ENCODE measurements at regions not wholly inside any gene's neighbourhood (a gene's known extent, or its start where the extent isn't known, plus 50 kb on each side); places are given as distances from the start of the nearest gene placed in this dataset.
"Not testable (repeated sequence)": the region's sequence is repeated elsewhere in the genome, so short reads cannot be mapped to it uniquely, and the experiment has no call there.

DNA sequence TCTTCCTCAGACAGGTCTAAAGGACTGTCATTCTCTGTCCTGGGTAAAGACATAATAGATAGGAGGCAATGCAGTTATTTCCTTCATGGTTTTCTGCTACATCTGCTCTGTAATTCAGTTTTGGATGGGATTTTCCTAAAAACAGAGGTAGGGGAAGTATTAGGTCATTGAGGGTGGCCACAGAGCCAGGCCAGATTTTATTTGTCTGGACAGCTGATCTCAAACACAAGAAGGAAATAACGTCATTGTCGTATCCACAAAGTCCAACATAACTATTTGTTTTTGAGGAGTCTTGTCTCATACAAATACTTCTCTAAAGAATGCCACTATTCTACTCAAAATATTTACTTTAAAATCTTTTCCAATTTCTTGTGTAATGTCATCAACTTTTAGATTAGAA lies 154.8 kb upstream of the MAP2 start:
- no peaks in the 10 kb centered on the region for H3K27me3 ChIP-seq (ENCODE audit: control insufficient read depth, insufficient read depth, low read length)
- no peak overlapping the region for H3K9ac ChIP-seq (ENCODE audit: low read depth, low read length)
- H3K4me1 ChIP-seq (ENCODE audit: control insufficient read depth, insufficient read depth, low read length) = no peaks in the 10 kb centered on the region
- no peaks in the 10 kb centered on the region for H3K9me3 ChIP-seq (replicated peaks; ENCODE audit: low read length)
- H3K36me3 ChIP-seq (ENCODE audit: insufficient read depth, low read length) = no peaks in the 10 kb centered on the region
- H3K4me3 ChIP-seq (ENCODE audit: low read length) = no peak overlapping the region
- no peak overlapping the region for H3K4me2 ChIP-seq (ENCODE audit: low read length)

- no peaks in the 10 kb centered on the region for H3K9me3 ChIP-seq (replicated peaks; ENCODE audit: low read length)
- H3K27me3 ChIP-seq (ENCODE audit: control insufficient read depth, insufficient read depth, low read length) = no peaks in the 10 kb centered on the region
- H3K4me1 ChIP-seq (ENCODE audit: control insufficient read depth, insufficient read depth, low read length) = no peaks in the 10 kb centered on the region
- H3K9ac ChIP-seq (ENCODE audit: low read depth, low read length) = no peak overlapping the region
- no peak overlapping the region for H3K4me3 ChIP-seq (ENCODE audit: low read length)
- H3K4me2 ChIP-seq (ENCODE audit: low read length) = no peak overlapping the region
- no peaks in the 10 kb centered on the region for H3K36me3 ChIP-seq (ENCODE audit: insufficient read depth, low read length)
These were observed 147.8 kb upstream of the MAP2 start for GRCh38 chr2:209276000-209276399.

DNA sequence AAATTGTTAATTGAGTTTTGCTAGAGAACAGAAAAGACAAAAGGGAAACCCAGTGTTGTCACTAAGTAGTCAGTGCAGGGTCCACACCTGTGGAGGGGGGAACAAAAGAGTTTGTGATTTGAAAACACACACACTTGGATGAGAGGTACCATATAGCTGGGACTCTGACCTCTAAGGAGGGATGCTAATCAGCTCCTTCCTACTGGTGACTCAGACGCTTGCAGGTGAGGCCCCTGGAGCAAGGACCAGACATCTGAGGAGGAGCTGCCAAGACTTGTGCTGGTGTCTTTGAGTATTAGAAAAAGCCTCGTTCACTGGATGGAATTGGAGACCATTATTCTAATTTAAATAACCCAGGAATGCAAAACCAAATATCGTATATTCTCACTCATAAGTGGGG lies 146.4 kb upstream of the MAP2 start:
- H3K4me2 ChIP-seq (ENCODE audit: low read length) = no peak overlapping the region
- H3K36me3 ChIP-seq (ENCODE audit: insufficient read depth, low read length) = no peaks in the 10 kb centered on the region
- no peak overlapping the region for H3K9ac ChIP-seq (ENCODE audit: low read depth, low read length)
- no peaks in the 10 kb centered on the region for H3K27me3 ChIP-seq (ENCODE audit: control insufficient read depth, insufficient read depth, low read length)
- no peaks in the 10 kb centered on the region for H3K9me3 ChIP-seq (replicated peaks; ENCODE audit: low read length)
- no peak overlapping the region for H3K4me3 ChIP-seq (ENCODE audit: low read length)
- H3K4me1 ChIP-seq (ENCODE audit: control insufficient read depth, insufficient read depth, low read length) = no peaks in the 10 kb centered on the region

- Histone ChIP-seq H3K9ac (ENCODE audit: low read depth, low read length) (no peak overlapping the region), H3K4me3 (ENCODE audit: low read length) (no peak overlapping the region), H3K4me1 (ENCODE audit: control insufficient read depth, insufficient read depth, low read length) (no peaks in the 10 kb centered on the region), H3K9me3 (replicated peaks; ENCODE audit: low read length) (no peaks in the 10 kb centered on the region), H3K4me2 (ENCODE audit: low read length) (no peak overlapping the region), H3K36me3 (ENCODE audit: insufficient read depth, low read length) (no peaks in the 10 kb centered on the region), H3K27me3 (ENCODE audit: control insufficient read depth, insufficient read depth, low read length) (no peaks in the 10 kb centered on the region)
These were observed 125.2 kb upstream of the MAP2 start for GRCh38 chr2:209298601-209299000.

- H3K27me3 ChIP-seq (ENCODE audit: control insufficient read depth, insufficient read depth, low read length); H3K4me1 ChIP-seq (ENCODE audit: control insufficient read depth, insufficient read depth, low read length); H3K4me2 ChIP-seq (ENCODE audit: low read length); H3K9me3 ChIP-seq (replicated peaks; ENCODE audit: low read length); H3K4me3 ChIP-seq (ENCODE audit: low read length); H3K36me3 ChIP-seq (ENCODE audit: insufficient read depth, low read length); H3K9ac ChIP-seq (ENCODE audit: low read depth, low read length): not testable (repeated sequence)
These were observed 124.4 kb upstream of the MAP2 start for GRCh38 chr2:209299478-209299877.

- not testable (repeated sequence) for H3K9me3 ChIP-seq (replicated peaks; ENCODE audit: low read length); H3K36me3 ChIP-seq (ENCODE audit: insufficient read depth, low read length); H3K4me3 ChIP-seq (ENCODE audit: low read length); H3K4me2 ChIP-seq (ENCODE audit: low read length); H3K4me1 ChIP-seq (ENCODE audit: control insufficient read depth, insufficient read depth, low read length); H3K27me3 ChIP-seq (ENCODE audit: control insufficient read depth, insufficient read depth, low read length); H3K9ac ChIP-seq (ENCODE audit: low read depth, low read length)
These were observed 123.1 kb upstream of the MAP2 start for GRCh38 chr2:209300766-209301165.

GRCh38 chr2:209305026-209305425 lies 118.8 kb upstream of the MAP2 start:
- Histone ChIP-seq H3K36me3 (ENCODE audit: insufficient read depth, low read length) (no peaks in the 10 kb centered on the region), H3K9ac (ENCODE audit: low read depth, low read length) (no peak overlapping the region), H3K4me2 (ENCODE audit: low read length) (no peak overlapping the region), H3K4me3 (ENCODE audit: low read length) (no peak overlapping the region), H3K27me3 (ENCODE audit: control insufficient read depth, insufficient read depth, low read length) (peaks cover 2% of the 10 kb centered on the region), H3K9me3 (replicated peaks; ENCODE audit: low read length) (no peaks in the 10 kb centered on the region), H3K4me1 (ENCODE audit: control insufficient read depth, insufficient read depth, low read length) (no peaks in the 10 kb centered on the region)

DNA sequence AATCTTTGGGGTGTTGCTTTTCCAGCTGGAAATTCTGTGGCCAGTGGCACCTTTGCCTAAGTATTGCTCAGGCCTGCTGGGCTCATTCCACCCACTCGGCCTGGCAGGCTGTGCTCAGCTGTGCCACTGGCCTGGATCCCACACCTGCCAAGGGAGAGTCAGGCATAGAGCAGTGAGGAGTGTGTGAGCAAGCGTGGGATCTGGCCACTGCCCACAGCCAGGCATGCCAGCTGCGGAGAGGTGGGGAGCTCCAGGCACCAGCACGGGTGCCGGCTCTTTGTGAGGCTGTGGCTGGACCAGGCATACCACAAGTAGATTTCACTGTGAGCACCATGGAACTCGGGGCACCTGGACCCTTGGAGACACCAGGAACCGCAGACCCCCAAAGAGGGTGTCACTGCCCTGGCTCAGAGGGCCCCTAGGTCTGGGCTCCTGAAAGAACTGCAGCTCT lies 118.1 kb upstream of the MAP2 start:
- H3K4me2 ChIP-seq (ENCODE audit: low read length) = no peak overlapping the region
- no peak overlapping the region for H3K4me3 ChIP-seq (ENCODE audit: low read length)
- H3K9ac ChIP-seq (ENCODE audit: low read depth, low read length) = no peak overlapping the region
- no peaks in the 10 kb centered on the region for H3K36me3 ChIP-seq (ENCODE audit: insufficient read depth, low read length)
- H3K27me3 ChIP-seq (ENCODE audit: control insufficient read depth, insufficient read depth, low read length) = peaks cover 3% of the 10 kb centered on the region
- H3K9me3 ChIP-seq (replicated peaks; ENCODE audit: low read length) = no peaks in the 10 kb centered on the region
- H3K4me1 ChIP-seq (ENCODE audit: control insufficient read depth, insufficient read depth, low read length) = no peaks in the 10 kb centered on the region

GRCh38 chr2:209307161-209308001 lies 116.5 kb upstream of the MAP2 start:
- Histone ChIP-seq H3K27me3 (ENCODE audit: control insufficient read depth, insufficient read depth, low read length) (peaks cover 3% of the 10 kb centered on the region), H3K4me3 (ENCODE audit: low read length) (no peak overlapping the region), H3K9me3 (replicated peaks; ENCODE audit: low read length) (no peaks in the 10 kb centered on the region), H3K36me3 (ENCODE audit: insufficient read depth, low read length) (no peaks in the 10 kb centered on the region), H3K4me2 (ENCODE audit: low read length) (no peak overlapping the region), H3K4me1 (ENCODE audit: control insufficient read depth, insufficient read depth, low read length) (no peaks in the 10 kb centered on the region), H3K9ac (ENCODE audit: low read depth, low read length) (no peak overlapping the region)

DNA sequence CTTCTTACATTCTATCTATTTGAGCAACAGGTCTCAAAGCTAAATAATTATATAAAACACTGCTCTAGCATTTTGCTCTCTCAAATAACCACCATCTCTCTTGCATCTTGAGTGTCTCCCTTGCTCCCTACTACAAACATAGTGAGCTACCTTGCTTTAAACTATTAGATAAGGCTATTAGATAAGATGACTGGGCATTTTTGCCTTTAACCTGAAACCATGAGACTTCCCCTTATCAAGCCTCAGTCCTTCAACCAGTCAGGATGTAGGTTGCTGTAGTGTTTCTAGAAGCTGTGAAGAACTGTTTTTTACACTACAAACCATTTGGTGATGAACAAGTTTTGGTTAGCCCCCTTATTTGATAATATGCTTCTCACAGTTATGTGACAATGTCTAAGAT lies 115.4 kb upstream of the MAP2 start:
- Histone ChIP-seq H3K36me3 (ENCODE audit: insufficient read depth, low read length) (no peaks in the 10 kb centered on the region), H3K4me2 (ENCODE audit: low read length) (no peak overlapping the region), H3K9me3 (replicated peaks; ENCODE audit: low read length) (no peaks in the 10 kb centered on the region), H3K4me3 (ENCODE audit: low read length) (no peak overlapping the region), H3K4me1 (ENCODE audit: control insufficient read depth, insufficient read depth, low read length) (no peaks in the 10 kb centered on the region), H3K27me3 (ENCODE audit: control insufficient read depth, insufficient read depth, low read length) (peaks cover 3% of the 10 kb centered on the region), H3K9ac (ENCODE audit: low read depth, low read length) (no peak overlapping the region)

- H3K9me3 ChIP-seq (replicated peaks; ENCODE audit: low read length) = no peaks in the 10 kb centered on the region
- no peaks in the 10 kb centered on the region for H3K4me1 ChIP-seq (ENCODE audit: control insufficient read depth, insufficient read depth, low read length)
- peaks cover 3% of the 10 kb centered on the region for H3K27me3 ChIP-seq (ENCODE audit: control insufficient read depth, insufficient read depth, low read length)
- no peak overlapping the region for H3K4me3 ChIP-seq (ENCODE audit: low read length)
- H3K9ac ChIP-seq (ENCODE audit: low read depth, low read length) = no peak overlapping the region
- H3K4me2 ChIP-seq (ENCODE audit: low read length) = no peak overlapping the region
- H3K36me3 ChIP-seq (ENCODE audit: insufficient read depth, low read length) = no peaks in the 10 kb centered on the region
These were observed 111.9 kb upstream of the MAP2 start for GRCh38 chr2:209311948-209312347.

GRCh38 chr2:209312450-209312849 lies 111.4 kb upstream of the MAP2 start:
- H3K9me3 ChIP-seq (replicated peaks; ENCODE audit: low read length); H3K9ac ChIP-seq (ENCODE audit: low read depth, low read length); H3K36me3 ChIP-seq (ENCODE audit: insufficient read depth, low read length); H3K4me1 ChIP-seq (ENCODE audit: control insufficient read depth, insufficient read depth, low read length); H3K4me2 ChIP-seq (ENCODE audit: low read length); H3K27me3 ChIP-seq (ENCODE audit: control insufficient read depth, insufficient read depth, low read length); H3K4me3 ChIP-seq (ENCODE audit: low read length): not testable (repeated sequence)

Data from skeletal muscle satellite cell (primary cell).